Thyroid gland (tissue), 4 donors: ENCODE measurements at regions not wholly inside any gene's neighbourhood (a gene's known extent, or its start where the extent isn't known, plus 50 kb on each side); places are given as distances from the start of the nearest gene placed in this dataset.
"Not testable (repeated sequence)": the region's sequence is repeated elsewhere in the genome, so short reads cannot be mapped to it uniquely, and the experiment has no call there.

Source experiments
- DNase-seq, 2 donors: peaks; one replicate each; pipeline ENCODE4 v3.0.0-alpha.2; 2019
- H3K27ac ChIP-seq, 3 donors: fragments of 200-600 bp; sonication (generic); 1 replicate in 2 of 3; 2 replicates in 1 of 3; pipeline ENCODE4 v1.5.1; 2016 to 2019; ENCODE audit warnings: mild to moderate bottlenecking in 1 of 3, moderate library complexity in 1 of 3
- H3K27me3 ChIP-seq: fragments of 200-600 bp; sonication (generic); one replicate; pipeline ENCODE4 v1.5.1; 2019
- H3K36me3 ChIP-seq, 2 donors: fragments of 200-600 bp; sonication (generic); one replicate each; pipeline ENCODE4 v1.5.1; 2016 to 2019
- H3K4me1 ChIP-seq, 2 donors: fragments of 200-600 bp; sonication (generic); one replicate each; pipeline ENCODE4 v1.5.1; 2017 to 2019
- H3K4me3 ChIP-seq, 3 donors: fragments of 200-600 bp; sonication (generic); replicated peaks in 1 of 3; 1 replicate in 2 of 3; 2 replicates in 1 of 3; pipeline ENCODE4 v1.5.1; 2016; ENCODE audit warnings: mild to moderate bottlenecking in 1 of 3
- H3K9me3 ChIP-seq: fragments of 200-600 bp; sonication (generic); one replicate; pipeline ENCODE4 v1.5.1; 2017
- CTCF ChIP-seq, 6 experiments: fragments of 200-600 bp in 3 of 6; fragments of 450-650 bp in 3 of 6; sonication (generic) in 3 of 6; IDR thresholded peaks; one replicate each; pipeline ENCODE4 v1.5.1; 2016 to 2019; ENCODE audit warnings: antibody characterized with exemption in 6 of 6, mild to moderate bottlenecking in 2 of 6, inconsistent platforms in 1 of 6, moderate library complexity in 1 of 6
- POLR2A ChIP-seq, 2 donors: fragments of 450-650 bp; IDR thresholded peaks; one replicate each; pipeline ENCODE4 v1.6.1; 2017; ENCODE audit warnings: antibody characterized with exemption in 2 of 2, mild to moderate bottlenecking in 2 of 2, moderate library complexity in 1 of 2
- WGBS, 2 donors: methylation state at CpG; one replicate each; pipeline ENCODE4 v1.1.5; 2017; 5-methylcytosine and 5-hydroxymethylcytosine counted together
- intact Hi-C: fragments of 100-400 bp; cut with DNase I; formaldehyde crosslinking; loops from one replicate; pipeline ENCODE4 v1.15.1; 2023

GRCh38 chr1:118809586-118809985 lies 178.6 kb downstream of the TBX15 start:
- H3K27me3 ChIP-seq, result no peaks in the 10 kb centered on the region
- H3K36me3 ChIP-seq, result no peaks in the 10 kb centered on the region
- H3K4me3 ChIP-seq, result no peak overlapping the region
- H3K9me3 ChIP-seq, result no peaks in the 10 kb centered on the region
- H3K4me1 ChIP-seq, result no peaks in the 10 kb centered on the region
- intact Hi-C loops, result no loop called here
- no peak overlapping the region for H3K27ac ChIP-seq
- WGBS, 2 donors, result 83 to 87% methylated on average over 4 of the region's 4 CpGs
- no peak for DNase-seq
- TF ChIP-seq POLR2A (IDR thresholded peaks at IDR 0.05) (no peak), CTCF (IDR thresholded peaks at IDR 0.05) (no peak)

GRCh38 chr1:118803128-118803527 lies 185.0 kb downstream of the TBX15 start:
- 84 to 85% methylated on average over 5 of the region's 5 CpGs for WGBS, 2 donors
- H3K9me3 ChIP-seq, H3K36me3 ChIP-seq, H3K27me3 ChIP-seq, H3K4me1 ChIP-seq, DNase-seq, H3K4me3 ChIP-seq, intact Hi-C loops, H3K27ac ChIP-seq: not testable (repeated sequence)

GRCh38 chr1:118791094-118791691 lies 196.9 kb downstream of the TBX15 start:
- H3K27ac ChIP-seq, result no peak overlapping the region
- intact Hi-C loops, result no loop called here
- WGBS, 2 donors, result 49 to 79% methylated on average over 2 of the region's 2 CpGs
- no peaks in the 10 kb centered on the region for H3K9me3 ChIP-seq
- no peaks in the 10 kb centered on the region for H3K27me3 ChIP-seq
- no peak for DNase-seq
- H3K4me1 ChIP-seq, result peaks cover 24 to 26% of the 10 kb centered on the region in 2 donors
- TF ChIP-seq CTCF (IDR thresholded peaks at IDR 0.05), result no peak
- TF ChIP-seq POLR2A (IDR thresholded peaks at IDR 0.05), result no peak
- no peaks in the 10 kb centered on the region for H3K36me3 ChIP-seq
- H3K4me3 ChIP-seq, result no peak overlapping the region

- intact Hi-C loops, result no loop called here
- H3K27me3 ChIP-seq, result no peaks in the 10 kb centered on the region
- H3K4me3 ChIP-seq, result no peak overlapping the region
- peaks cover 40 to 43% of the 10 kb centered on the region in 2 donors for H3K4me1 ChIP-seq
- 67 to 89% methylated on average over 1 of the region's 1 CpG for WGBS, 2 donors
- H3K36me3 ChIP-seq, result no peaks in the 10 kb centered on the region
- DNase-seq, result peak; percentile 95 to 97
- H3K9me3 ChIP-seq, result no peaks in the 10 kb centered on the region
- H3K27ac ChIP-seq, result peak overlapping the region; percentile 65 to 79 (median 73)
- TF ChIP-seq CTCF (IDR thresholded peaks at IDR 0.05) (no peak), POLR2A (IDR thresholded peaks at IDR 0.05) (no peak)
Measured at GRCh38 chr1:118788463-118788862, 199.7 kb downstream of the TBX15 start.

- WGBS, 2 donors, result 34 to 44% methylated on average over 4 of the region's 4 CpGs
- Histone ChIP-seq H3K9me3 (no peaks in the 10 kb centered on the region), H3K4me1 (peaks cover 40 to 49% of the 10 kb centered on the region in 2 donors), H3K4me3 (no peak overlapping the region), H3K27ac (peak overlapping the region; percentile 35 to 79 (median 73)), H3K27me3 (no peaks in the 10 kb centered on the region), H3K36me3 (no peaks in the 10 kb centered on the region)
- peak in 1 of 2 donors; percentile 21 for TF ChIP-seq POLR2A (IDR thresholded peaks at IDR 0.05)
- TF ChIP-seq CTCF (IDR thresholded peaks at IDR 0.05), result no peak
- intact Hi-C loops, result no loop called here
- DNase-seq, result peak; percentile 9 to 44
Measured at GRCh38 chr1:118786454-118787155, 201.5 kb downstream of the TBX15 start.
